PC-9 (cell line): ENCODE measurements at regions not wholly inside any gene's neighbourhood (a gene's known extent, or its start where the extent isn't known, plus 50 kb on each side); places are given as distances from the start of the nearest gene placed in this dataset.

Source experiments
- BruUV-seq: library from RNA; stranded (reverse); fragments of 400-500 nt; replicated peaks from 2 replicates; lab custom pipeline; 2021; lab: Mats Ljungman, UMichigan
- CTCF ChIA-PET: fragments of 300-600 bp; sonication (Branson Sonifier 250); formaldehyde crosslinking; loops from one replicate; lab custom pipeline; 2022; ENCODE audit warnings: antibody characterized with exemption; lab: Charles Lee
- POLR2A ChIA-PET: fragments of 300-600 bp; sonication (Branson Sonifier 250); formaldehyde crosslinking; loops from one replicate; lab custom pipeline; 2022; ENCODE audit warnings: antibody characterized with exemption; ENCODE audit not compliant: unreplicated experiment; lab: Charles Lee
- DNase-seq, 2 experiments: peaks; one replicate each; pipeline versions ENCODE4 v3.0.0 to v3.0.0-alpha.2; 2015 to 2022; ENCODE audit warnings: mixed read lengths in 1 of 2
- H2AFZ ChIP-seq: fragments of 200-600 bp; sonication (generic); 2 replicates; pipeline ENCODE4 v1.8.1; 2017; ENCODE audit warnings: antibody characterized with exemption
- H3F3A ChIP-seq: fragments of 200-600 bp; sonication (generic); 2 replicates; pipeline ENCODE4 v1.8.1; 2017; ENCODE audit warnings: antibody characterized with exemption, mild to moderate bottlenecking, low read depth; ENCODE audit not compliant: insufficient read depth
- H3K27ac ChIP-seq: fragments of 200-600 bp; sonication (generic); 2 replicates; pipeline ENCODE4 v1.6.1; 2016; ENCODE audit warnings: mixed run types
- H3K27me3 ChIP-seq: fragments of 200-600 bp; sonication (generic); 2 replicates; pipeline ENCODE4 v1.6.1; 2016; ENCODE audit warnings: low read depth, mixed run types; ENCODE audit not compliant: insufficient read depth
- H3K36me3 ChIP-seq: fragments of 200-600 bp; sonication (generic); 2 replicates; pipeline ENCODE4 v1.6.1; 2016; ENCODE audit warnings: low read depth, mixed run types
- H3K4me1 ChIP-seq: fragments of 200-600 bp; sonication (generic); replicated peaks from 2 replicates; pipeline ENCODE4 v1.6.1; 2016; ENCODE audit warnings: mixed run types; ENCODE audit not compliant: insufficient read depth
- H3K4me2 ChIP-seq: fragments of 200-600 bp; sonication (generic); 2 replicates; pipeline ENCODE4 v1.6.1; 2017; ENCODE audit warnings: mixed run types
- H3K4me3 ChIP-seq: fragments of 200-600 bp; sonication (generic); 2 replicates; pipeline ENCODE4 v1.6.1; 2016; ENCODE audit warnings: mixed run types
- H3K79me2 ChIP-seq: fragments of 200-600 bp; sonication (generic); 2 replicates; pipeline ENCODE4 v1.6.1; 2017; ENCODE audit warnings: low read depth, mixed run types
- H3K9me2 ChIP-seq: fragments of 200-600 bp; sonication (generic); 2 replicates; pipeline ENCODE4 v1.8.1; 2017; ENCODE audit warnings: mild to moderate bottlenecking; ENCODE audit not compliant: insufficient read depth
- H3K9me3 ChIP-seq: fragments of 200-600 bp; sonication (generic); 2 replicates; pipeline ENCODE4 v1.8.1; 2016; ENCODE audit warnings: low read depth; ENCODE audit not compliant: insufficient read depth
- H4K20me1 ChIP-seq: fragments of 200-600 bp; sonication (generic); 2 replicates; pipeline ENCODE4 v1.8.1; 2017; ENCODE audit not compliant: insufficient read depth
- CTCF ChIP-seq: fragments of 200-600 bp; sonication (generic); conservative IDR thresholded peaks from 2 replicates; pipeline ENCODE4 v1.6.1; 2017; ENCODE audit warnings: mixed run types, antibody characterized with exemption, mild to moderate bottlenecking, moderate library complexity
- EZH2 ChIP-seq: fragments of 200-600 bp; sonication (generic); IDR thresholded peaks from 2 replicates; pipeline ENCODE4 v1.8.0; 2017; ENCODE audit warnings: antibody characterized with exemption, low read depth
- intact Hi-C: fragments of 100-400 bp; cut with micrococcal nuclease; formaldehyde crosslinking; loops from one replicate; pipeline ENCODE4 v1.10.0; 2022; ENCODE audit not compliant: unreplicated experiment

GRCh38 chr9:109926421-109926869 is 146.4 kb downstream of the PALM2AKAP2 start:
- Histone ChIP-seq H3K4me2 (no peak overlapping the region), H3F3A (no peaks in the 10 kb centered on the region), H4K20me1 (no peaks in the 10 kb centered on the region), H3K36me3 (no peaks in the 10 kb centered on the region), H3K27me3 (no peaks in the 10 kb centered on the region), H3K79me2 (no peaks in the 10 kb centered on the region), H3K9me3 (no peaks in the 10 kb centered on the region), H3K4me3 (no peak overlapping the region), H2AFZ (no peak overlapping the region), H3K4me1 (no peaks in the 10 kb centered on the region), H3K27ac (no peak overlapping the region), H3K9me2 (no peaks in the 10 kb centered on the region)
- CTCF ChIA-PET = no interaction called here
- TF ChIP-seq EZH2 (no peak), CTCF (no peak)
- intact Hi-C loops = no loop called here
- POLR2A ChIA-PET = no interaction called here
- DNase-seq = no peak
- BruUV-seq = no TSS peak

GRCh38 chr9:109931623-109932022 is 151.6 kb downstream of the PALM2AKAP2 start:
- TF ChIP-seq CTCF = no peak
- no peak for TF ChIP-seq EZH2
- H2AFZ ChIP-seq = no peak overlapping the region
- no peak overlapping the region for H3K4me2 ChIP-seq
- no peaks in the 10 kb centered on the region for H3K79me2 ChIP-seq
- H3K36me3 ChIP-seq = no peaks in the 10 kb centered on the region
- CTCF ChIA-PET = no interaction called here
- BruUV-seq = no TSS peak
- H3K27me3 ChIP-seq = no peaks in the 10 kb centered on the region
- no peaks in the 10 kb centered on the region for H3K9me3 ChIP-seq
- H3F3A ChIP-seq = no peaks in the 10 kb centered on the region
- intact Hi-C loops = no loop called here
- H4K20me1 ChIP-seq = no peaks in the 10 kb centered on the region
- H3K4me3 ChIP-seq = no peak overlapping the region
- DNase-seq = no peak
- POLR2A ChIA-PET = no interaction called here
- no peaks in the 10 kb centered on the region for H3K9me2 ChIP-seq
- no peak overlapping the region for H3K27ac ChIP-seq
- H3K4me1 ChIP-seq = no peaks in the 10 kb centered on the region

- no TSS peak for BruUV-seq
- CTCF ChIA-PET = interaction anchor here (0.5 kb wide), 1 partner anchor 123 kb away, joined by 6 read pairs; no protein-coding TSS in a partner anchor
- intact Hi-C loops = no loop called here
Measured at GRCh38 chr9:109934136-109934856, 154.3 kb downstream of the PALM2AKAP2 start.

More at GRCh38 chr9:109934136-109934856, 154.3 kb downstream of the PALM2AKAP2 start:
- POLR2A ChIA-PET = no interaction called here
- Histone ChIP-seq H4K20me1 (no peaks in the 10 kb centered on the region), H3K4me2 (no peak overlapping the region), H3K36me3 (no peaks in the 10 kb centered on the region), H3K4me3 (no peak overlapping the region), H2AFZ (no peak overlapping the region), H3K4me1 (no peaks in the 10 kb centered on the region), H3K27me3 (no peaks in the 10 kb centered on the region), H3K79me2 (no peaks in the 10 kb centered on the region), H3K27ac (no peak overlapping the region), H3F3A (no peaks in the 10 kb centered on the region), H3K9me3 (no peaks in the 10 kb centered on the region), H3K9me2 (no peaks in the 10 kb centered on the region)
- no peak for DNase-seq
- TF ChIP-seq EZH2 = no peak
